ENCODE measurements at regions not wholly inside any gene's neighbourhood (a gene's known extent, or its start where the extent isn't known, plus 50 kb on each side); places are given as distances from the start of the nearest gene placed in this dataset.
"Not testable (repeated sequence)": the region's sequence is repeated elsewhere in the genome, so short reads cannot be mapped to it uniquely, and the experiment has no call there.

DNA sequence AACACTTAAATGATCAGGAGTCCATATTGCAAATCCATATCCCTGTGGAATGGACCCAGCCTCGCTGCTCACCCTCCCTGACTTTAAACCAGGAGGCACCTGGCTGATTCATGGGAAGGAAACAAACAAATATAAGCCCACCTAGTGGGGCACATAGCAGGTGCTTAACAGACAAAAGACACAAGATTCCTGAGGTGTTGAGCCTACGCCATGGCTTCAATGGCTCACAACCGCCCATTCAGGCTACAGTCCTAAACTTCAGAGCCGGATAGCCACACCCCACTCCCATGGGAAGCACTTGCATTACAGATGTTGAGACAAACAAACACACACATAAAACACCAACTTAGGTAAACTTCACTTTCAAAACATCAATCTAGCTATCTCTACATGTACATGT, 359.9 kb downstream of the ICE1 start:
- DNase-seq: no peak

DNA sequence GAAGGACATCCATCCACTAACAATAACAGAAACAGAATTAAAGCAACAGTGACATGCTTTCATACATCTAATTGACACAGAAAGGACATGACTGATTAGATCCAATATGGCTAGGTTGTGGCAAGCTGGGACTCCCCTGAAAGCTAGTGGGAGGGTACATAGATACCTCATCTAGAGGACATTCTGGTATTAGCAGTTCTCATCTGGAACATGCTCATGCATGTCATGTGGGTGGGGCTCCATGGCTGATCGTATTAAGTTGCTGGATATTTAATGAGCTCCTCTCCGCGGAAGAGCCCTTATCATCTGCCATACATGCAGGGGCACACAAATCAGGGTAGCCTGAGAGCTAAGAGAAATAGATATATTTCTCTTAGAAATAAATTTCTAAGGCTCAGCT, 358.9 kb downstream of the ICE1 start:
- DNase-seq: no peak

DNA sequence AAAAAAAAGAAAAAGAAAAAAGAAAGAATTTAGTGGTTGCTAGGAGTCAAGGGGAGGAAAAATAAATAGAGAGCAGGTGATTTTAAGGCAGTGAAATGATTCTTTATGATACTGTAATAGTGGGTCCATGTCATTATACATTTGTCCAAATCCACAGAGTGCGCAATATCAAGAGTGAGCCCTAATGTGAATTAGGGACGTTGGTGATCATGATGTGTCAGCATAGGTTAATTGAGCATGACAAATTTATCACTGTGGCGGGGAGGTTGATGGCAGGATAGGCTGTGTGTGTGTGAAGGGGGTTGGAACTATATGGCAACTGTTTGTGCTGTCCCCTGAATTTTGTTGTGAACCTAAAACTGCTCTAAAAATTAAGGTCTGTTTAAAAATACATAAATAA, 357.8 kb downstream of the ICE1 start:
- DNase-seq: no peak

DNA sequence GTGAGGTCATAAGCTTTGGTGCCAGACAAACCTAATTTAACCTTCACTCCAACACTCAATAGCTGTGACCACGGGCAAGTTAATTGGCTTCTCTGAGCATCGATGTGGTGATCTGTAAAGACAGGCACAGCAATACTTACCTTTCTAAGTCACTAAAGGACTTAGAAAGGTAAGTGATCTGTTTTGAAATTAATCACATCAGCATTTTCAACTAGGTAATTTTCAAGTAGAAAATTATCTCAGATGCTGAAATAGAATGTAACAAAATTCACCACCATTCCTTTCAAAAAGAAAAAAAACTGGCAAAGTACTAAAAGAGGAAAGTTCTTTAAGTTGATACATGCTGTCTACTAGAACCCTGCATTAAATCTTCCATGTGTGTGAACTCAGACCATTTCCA, 354.5 kb downstream of the ICE1 start:
- DNase-seq: no peak

DNA sequence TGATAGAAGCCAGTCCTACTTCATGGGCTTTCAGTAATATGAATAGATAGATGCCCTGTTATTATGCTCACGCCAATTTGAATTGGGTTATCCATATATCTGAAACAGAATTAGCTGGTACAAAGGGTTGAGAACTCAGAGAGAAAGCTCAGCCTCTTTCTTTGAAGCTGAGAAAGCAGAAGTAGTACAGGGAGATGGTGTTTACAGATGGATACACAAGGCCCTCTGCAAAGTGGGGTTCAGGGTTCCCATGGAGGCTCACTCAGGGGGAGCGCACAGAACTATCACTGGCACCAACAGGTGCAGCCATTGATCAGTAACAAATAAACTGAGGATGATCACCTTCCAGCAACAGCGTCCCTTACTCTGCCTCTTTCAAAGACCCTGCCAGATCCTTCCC, 349.7 kb downstream of the ICE1 start:
- no peak for DNase-seq

DNA sequence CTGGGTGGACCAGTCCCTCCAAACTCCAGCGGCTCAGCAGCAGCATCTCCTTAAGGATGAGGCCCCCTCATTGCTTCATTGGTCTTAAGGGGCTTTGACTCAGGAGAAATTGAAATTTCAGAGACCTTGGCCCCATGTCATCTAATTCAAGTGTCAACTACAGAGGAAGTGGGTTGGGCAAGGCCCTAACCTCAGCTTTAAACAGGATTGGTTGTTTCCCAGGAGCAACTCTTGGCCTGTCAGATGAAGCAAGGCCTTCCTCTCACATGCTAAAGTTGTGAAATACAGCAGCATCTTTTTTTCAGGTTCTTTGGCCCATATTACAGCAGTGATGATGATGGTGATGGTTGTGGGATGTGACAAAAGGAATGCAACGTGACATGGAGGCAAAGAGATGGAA, 348.3 kb downstream of the ICE1 start:
- no peak for DNase-seq

DNA sequence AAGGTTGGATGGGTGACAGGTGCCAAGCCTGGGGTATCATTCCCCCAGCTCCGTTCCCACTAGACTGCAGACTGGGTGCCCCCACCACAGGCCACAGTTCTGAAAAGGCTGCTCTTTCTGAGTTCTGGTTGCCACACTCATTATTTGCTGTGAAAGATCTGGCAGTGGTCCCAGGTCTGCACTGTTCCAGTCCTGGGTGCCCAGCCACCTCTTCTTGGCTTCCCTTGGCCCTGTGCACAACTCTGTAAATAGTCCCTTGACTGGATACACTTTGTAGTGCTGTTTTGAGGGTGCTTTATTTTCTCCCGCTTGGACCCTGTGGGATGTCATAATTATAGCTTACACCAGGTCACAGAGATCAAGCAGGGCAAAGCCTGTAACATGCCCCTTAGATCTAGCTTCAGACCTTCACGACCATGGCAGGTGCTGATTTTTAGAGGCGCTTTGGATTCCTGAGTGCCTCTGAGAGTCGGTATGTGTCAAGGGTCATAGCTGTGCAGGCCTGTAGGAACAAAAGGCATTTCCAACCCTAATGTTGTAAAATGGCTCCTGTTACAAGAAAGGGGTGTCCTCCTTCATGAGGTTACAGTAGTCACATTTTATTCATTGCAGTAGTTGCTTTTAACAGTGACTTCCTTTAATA, 344.9 kb downstream of the ICE1 start:
- no peak for DNase-seq

DNA sequence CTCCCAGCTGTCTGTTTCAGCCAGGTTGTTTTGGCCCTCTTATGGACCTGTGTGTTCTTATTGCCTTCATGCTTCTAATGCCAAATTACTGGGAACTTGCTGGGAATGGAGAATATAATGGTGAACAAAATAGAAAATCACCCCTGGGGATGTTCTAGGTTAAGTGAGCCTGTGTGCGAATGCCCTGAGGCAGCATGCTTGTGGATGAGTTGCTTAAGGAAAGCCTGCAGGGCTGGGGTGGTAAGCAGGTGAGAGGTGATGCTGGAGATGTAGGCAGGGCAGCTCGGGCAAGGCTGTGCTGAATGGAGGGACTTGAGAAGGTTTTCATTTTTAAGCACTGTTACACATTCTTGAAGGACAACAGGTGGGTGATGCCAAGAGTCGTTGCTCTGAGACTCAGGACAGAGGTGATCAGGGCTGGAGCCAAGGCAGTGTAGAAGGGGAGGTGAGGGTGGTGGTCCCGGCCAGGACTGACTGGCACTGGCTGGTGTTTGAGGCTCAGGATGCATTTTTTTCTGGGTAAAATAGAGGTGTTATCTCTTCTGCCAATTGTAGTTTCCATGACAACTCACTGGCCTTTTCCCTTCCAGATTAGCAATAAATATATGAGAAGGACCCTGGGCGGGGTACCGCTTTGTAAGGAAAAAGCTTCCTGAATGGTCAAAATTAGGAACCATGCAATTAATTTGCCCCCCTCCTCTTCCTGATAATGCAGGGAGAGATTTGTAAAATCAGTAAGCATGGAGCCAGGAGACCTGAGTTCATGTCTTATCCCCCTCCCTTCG, 342.8 kb downstream of the ICE1 start:
- no peak for DNase-seq

DNA sequence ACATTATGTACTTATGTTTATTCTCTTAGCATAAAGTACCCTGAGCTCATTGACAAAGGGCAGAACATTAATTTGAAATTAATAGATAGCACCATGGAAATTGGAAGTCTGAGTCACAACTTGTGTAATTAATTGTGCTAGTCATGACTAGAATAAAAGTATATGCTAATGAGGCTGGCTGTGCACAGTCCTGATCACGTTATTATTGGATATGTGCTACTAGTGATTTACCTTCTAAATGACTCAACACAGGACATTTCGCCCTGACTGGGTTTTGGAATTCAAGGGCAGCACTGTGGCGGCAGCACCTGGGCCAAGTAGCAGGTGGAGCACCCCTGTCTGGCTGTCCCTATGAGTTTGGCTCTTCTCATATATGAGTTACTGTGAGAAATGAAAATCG, 341.8 kb downstream of the ICE1 start:
- no peak for DNase-seq

DNA sequence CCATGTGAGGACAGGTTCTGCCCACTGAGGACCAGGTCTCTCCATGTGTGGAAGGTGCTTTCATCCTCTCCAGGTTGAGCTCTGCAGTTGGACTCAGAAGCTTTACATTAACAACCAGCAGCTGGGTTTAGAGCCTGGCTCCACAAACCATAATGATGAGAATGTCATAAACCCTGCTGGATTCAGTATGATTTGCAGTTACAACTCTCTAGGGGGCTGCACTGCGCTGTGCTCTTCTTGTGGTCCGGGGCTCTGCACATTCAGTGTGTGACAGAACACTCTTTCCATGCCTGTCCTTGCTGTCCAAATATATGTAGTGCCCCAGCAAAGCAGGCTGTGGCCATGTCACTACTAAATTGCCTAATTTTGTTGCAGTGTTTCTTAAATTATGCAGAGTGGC, 334.3 kb downstream of the ICE1 start:
- DNase-seq: no peak

DNA sequence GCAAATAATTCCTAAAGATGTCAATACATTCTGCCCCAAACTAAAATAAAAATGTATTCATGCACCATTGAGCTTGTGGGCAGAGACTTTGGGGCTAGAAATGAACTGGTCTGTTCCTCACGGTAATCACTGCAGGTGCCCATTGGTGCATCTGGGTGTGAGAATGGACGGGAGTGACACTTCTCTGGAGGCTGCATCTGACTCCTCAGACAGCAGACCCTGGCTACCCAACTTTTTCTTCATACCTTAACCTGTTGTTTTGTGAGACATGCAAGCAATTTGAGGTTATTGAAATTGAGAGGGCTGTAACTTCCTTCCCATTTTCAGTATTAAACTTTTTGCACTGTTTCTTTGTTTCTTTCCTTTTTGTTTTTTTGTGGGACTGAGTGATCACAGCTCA, 333.4 kb downstream of the ICE1 start:
- no peak for DNase-seq

DNA sequence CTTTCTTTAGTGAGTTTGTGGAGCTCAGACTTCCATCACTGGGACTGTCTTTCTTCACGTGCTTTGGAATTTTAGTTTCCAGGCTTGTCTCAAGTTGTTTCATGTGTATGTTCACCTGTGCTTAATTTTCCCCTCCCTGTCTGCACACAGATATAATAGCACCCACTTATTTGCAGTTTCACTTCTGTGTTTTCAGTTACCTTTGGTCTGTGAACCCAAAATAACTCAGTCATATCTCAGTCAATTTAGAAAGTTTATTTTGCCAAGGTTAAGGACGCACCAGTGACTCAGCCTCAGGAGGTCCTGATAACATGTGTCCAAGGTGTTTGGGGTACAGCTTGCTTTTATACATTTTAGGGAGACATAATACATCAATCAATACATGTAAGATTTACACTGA, 330.4 kb downstream of the ICE1 start:
- no peak for DNase-seq

DNA sequence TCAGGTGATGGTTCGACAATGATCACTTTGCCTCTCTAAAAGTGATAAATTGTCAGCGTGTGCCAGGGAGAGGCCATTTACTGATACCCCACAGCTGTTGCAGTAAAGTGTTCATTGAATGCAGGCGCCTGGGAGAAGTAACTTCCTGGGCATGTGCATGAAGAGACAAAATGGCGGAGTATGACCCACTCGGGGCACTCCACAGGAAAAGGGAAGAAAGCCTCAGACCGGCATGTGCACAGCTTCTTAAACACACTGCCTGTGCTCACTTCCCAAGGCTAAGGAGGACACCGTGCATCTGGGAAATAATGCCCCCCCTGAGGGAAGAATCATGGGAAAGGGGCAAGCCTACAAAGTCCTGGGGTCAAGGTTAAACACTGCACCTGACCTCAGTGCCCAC, 329.5 kb downstream of the ICE1 start:
- DNase-seq: no peak

DNA sequence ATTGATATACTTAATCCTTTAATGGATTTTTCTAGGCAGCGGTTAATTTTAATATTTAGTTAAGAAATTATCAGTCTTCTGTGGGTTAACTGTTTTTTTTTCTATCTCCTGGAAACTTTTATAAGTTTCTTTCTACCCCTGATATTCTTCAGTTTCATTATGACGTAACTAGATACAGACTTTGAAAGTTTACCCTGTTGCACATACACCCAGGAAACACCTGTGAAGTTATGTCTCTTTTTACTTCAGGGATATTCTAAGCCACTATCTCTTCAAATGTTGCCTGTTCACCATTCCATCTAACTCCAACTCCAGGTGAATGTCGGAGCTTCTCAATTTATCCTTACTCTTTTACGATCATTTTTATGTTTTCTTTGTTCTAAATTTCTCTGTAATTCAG, 329.0 kb downstream of the ICE1 start:
- DNase-seq: no peak

DNA sequence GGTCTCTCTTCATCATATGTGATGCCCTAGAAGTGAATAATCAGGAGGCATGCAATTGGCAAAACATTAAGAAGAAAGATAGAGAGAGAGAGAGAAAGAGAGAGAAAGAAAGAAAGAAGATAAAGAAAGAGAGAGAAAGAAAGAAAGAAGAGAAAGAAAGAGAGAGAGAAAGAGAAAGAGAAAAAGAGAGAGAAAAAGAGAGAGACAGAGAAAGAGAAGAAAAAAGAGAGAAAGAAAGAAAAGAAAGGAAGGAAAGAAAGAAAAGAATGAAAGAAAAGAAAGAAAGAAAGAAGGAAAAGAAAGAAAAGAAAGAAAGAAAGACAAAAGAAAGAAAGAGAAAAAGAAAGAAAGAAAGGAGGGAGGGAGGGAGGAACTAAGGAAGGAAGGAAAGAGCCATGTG, 318.9 kb downstream of the ICE1 start:
- no peak for DNase-seq

DNA sequence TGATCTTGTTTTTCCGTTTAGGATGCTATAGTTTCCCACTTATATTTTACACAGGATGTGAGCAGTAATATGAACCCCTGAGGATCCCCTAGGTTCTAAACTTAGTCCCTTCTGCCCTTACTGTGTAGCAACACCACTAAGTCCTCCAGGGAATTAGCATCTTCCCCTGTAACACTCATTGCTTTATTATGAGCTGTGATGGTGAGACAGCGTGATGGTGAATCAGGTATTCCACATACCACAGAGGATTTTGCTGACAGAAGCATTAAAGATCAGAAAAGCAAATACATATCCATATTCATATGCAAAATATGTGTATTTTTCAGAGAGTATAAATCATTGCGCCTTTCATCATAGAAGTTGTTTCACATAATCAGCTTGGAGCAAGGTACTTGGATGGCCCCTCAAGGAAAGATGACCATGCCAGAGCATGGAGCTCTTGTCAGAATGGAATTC, 317.0 kb downstream of the ICE1 start:
- no peak for DNase-seq

DNA sequence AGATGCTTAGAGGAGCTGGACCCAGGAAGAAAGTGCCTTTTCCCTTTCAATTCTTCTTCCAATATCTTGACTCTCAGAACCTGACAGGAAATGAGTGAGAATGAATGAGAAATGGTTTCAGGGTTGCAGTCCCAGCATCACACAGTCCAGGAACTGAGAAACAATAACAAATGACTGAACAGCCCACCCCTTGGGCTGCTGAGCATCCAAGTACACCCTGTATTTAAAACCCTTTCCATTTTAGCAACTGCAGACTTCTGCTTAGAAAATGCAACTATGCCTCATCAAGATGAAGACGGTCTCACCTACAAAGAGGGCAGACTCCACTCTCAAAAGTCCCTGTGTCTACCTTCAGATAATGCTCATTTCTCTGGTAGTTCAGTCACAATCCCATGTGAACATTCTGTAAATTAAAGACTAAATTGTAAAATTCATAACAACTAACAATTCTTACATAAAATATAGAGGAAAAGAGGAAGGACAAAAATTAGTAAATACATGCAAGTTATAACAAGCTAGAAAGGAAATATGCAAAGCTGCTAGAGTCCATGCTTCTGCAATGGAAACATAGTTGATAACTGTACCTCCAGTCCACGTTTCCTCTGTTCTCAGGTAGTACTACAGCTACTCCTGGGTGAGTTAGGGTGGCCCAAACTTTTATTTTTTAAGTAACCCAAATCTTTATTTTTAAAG, 316.5 kb downstream of the ICE1 start:
- DNase-seq: no peak

DNA sequence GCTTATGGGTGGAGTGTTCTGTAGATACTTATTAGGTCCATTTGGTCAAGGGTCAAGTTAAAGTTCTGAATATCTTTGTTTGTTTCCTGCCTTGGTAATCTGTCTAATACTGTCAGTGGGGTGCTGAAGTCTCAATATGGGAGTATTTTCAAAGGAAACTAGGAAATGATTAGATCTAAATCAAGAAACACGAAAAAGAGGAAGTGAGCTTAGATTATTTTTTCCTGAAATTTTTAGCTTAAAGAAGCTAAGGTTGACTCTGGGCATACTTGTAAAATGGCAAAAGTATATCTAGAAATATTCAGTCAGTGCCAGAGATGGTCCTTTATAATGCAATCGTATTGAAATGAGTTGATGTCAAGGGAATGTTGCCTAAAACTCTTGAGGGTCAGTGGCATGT, 313.5 kb downstream of the ICE1 start:
- DNase-seq: no peak

DNA sequence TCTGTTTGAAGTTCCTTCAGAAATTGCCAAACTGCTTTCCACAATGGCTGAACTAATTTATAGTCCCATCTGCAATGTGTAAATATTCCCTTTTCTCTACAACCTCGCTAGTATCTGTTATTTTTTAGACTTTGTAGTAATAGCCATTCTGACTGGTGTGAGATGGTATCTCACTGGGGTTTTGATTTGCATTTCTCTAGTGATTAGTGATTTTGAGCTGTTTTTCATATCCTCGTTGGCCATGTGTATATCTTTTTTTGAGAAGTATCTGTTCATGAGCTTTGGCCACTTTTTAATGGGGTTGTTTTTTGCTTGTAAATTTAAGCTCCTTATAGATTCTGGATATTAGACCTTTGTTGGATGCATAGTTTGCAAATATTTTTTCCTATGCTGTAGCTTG, 310.6 kb downstream of the ICE1 start:
- DNase-seq: not testable (repeated sequence)

DNA sequence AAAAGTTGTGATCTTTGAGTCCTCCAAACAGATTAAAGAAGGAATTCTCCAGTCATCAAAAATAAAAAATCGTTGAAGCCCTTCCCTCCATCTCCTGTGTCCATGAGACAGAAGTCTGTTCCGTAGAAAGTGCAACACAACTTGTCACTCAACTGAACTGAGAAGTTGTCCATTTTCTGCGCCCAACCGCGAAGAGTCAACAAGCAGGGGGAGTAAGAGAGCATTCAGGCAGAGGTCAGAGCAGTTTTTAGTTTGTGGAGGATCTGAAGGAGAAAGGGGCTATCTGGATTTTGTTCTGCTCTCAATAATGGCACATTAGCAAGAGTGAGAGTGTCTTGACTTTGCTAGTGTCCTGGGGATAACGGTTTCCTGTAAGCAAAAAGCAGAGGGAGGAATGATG, 303.9 kb downstream of the ICE1 start:
- no peak for DNase-seq

DNA sequence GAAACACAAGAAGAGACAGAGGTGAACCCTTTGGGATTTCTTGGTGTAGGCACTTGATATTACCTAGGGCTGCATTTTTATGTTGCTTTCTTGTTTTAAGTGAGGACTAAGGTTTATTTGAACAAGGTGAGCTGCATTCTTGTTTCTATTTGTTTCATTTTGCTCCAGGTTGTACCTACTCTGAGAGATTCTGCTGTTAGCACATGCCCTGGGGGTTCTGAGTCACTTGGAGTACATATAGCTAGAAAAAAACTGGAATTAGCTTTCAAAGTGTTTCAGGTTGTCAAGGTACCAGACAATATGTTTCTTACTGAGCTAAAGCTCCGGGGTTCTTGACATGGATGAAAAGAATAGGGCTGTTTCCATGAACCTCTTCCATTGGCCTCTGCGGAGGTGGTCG, 299.4 kb downstream of the ICE1 start:
- no peak for DNase-seq

DNA sequence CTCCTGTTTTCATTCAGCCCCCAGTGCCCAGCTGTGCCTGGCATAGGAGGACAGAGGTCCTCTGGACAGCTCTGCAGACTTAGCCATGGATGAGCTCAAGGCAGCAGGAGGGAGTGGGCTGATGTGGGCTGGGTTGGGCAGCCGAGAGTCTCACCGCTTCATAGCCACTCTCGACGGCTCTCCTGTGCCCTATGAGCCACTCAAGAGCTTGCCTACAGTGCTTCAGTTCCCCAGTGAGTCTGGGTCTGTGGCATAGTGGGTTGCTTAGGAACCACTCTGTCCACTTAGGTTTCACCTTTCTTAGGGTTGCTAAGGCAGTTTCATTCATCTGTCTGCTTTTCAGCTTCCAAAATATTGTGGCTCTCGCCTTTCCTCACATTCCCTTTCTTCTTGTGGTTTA, 296.8 kb downstream of the ICE1 start:
- DNase-seq: no peak

DNA sequence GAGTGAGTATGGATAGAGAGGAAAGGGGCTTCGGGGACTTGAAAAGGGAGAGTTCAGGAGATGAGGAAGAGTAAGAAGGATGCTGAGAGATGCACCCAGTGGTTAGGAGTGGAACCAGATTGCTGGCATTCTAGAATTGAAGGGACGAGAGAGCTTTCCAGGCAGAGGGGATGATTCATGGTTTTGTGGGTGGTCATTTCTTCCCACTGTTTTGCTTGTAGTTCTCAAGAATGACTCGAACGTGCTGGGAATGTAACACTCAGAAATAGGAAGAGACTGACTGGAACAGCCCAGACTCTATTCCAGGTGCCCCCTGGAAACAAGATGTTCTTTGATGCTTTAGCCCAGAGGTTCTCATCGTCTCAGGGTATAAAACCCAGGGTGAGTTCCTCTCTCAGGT, 294.2 kb downstream of the ICE1 start:
- no peak for DNase-seq

DNA sequence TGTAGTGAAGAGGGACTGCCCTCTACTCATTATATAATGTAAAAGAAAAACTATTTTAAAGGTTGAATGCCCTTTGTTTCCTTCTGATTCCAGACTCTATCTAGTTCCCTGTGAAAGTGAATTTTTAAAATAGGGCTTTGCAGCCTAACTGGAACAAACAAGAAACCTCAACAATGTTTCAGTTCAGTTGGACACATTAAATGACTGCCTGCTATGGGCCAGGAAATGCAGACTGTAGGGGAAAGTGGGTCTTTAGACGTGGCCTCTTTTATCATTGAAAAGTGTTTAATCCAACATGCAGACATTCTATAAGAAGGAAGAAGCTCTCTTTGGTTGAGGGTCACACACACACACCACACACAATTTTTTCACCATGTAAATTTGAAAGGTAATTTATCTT, 289.1 kb downstream of the ICE1 start:
- no peak for DNase-seq
